WTC11 (cell line): ENCODE measurements at regions not wholly inside any gene's neighbourhood (a gene's known extent, or its start where the extent isn't known, plus 50 kb on each side); places are given as distances from the start of the nearest gene placed in this dataset.

Experiments used
- ATF3 ChIP-seq: sonication (generic); formaldehyde crosslinking; conservative IDR thresholded peaks from 2 replicates; pipeline ENCODE4 v1.8.1; 2022; ENCODE audit warnings: mild to moderate bottlenecking, missing genetic modification reagents
- CREB1 ChIP-seq: sonication (generic); formaldehyde crosslinking; IDR thresholded peaks from 2 replicates; pipeline ENCODE4 v1.8.0; 2023; ENCODE audit warnings: mild to moderate bottlenecking, missing genetic modification reagents
- CTCF ChIP-seq: fragments of 200-600 bp; IDR thresholded peaks from 2 replicates; pipeline ENCODE4 v1.8.0; 2022; ENCODE audit warnings: antibody characterized with exemption
- E2F5 ChIP-seq: sonication (generic); formaldehyde crosslinking; IDR thresholded peaks from 2 replicates; pipeline ENCODE4 v1.8.1; 2022; ENCODE audit warnings: mild to moderate bottlenecking, moderate library complexity, missing genetic modification reagents
- IRF2 ChIP-seq: sonication (generic); formaldehyde crosslinking; IDR thresholded peaks from 2 replicates; pipeline ENCODE4 v1.8.0; 2022; ENCODE audit warnings: low read depth, missing genetic modification reagents, borderline replicate concordance
- MAX ChIP-seq: sonication (generic); formaldehyde crosslinking; IDR thresholded peaks from 2 replicates; pipeline ENCODE4 v1.8.0; 2022; ENCODE audit warnings: mild to moderate bottlenecking, missing genetic modification reagents
- MXD4 ChIP-seq: fragments of 250-450 bp; sonication (Bioruptor Pico); IDR thresholded peaks from 2 replicates; pipeline ENCODE4 v1.8.0; 2021; ENCODE audit warnings: mild to moderate bottlenecking, moderate library complexity, borderline replicate concordance
- NFE2L1 ChIP-seq: sonication (generic); formaldehyde crosslinking; IDR thresholded peaks from 2 replicates; pipeline ENCODE4 v1.8.1; 2023; ENCODE audit warnings: missing genetic modification reagents
- NR2C2 ChIP-seq: sonication (generic); formaldehyde crosslinking; IDR thresholded peaks from 2 replicates; pipeline ENCODE4 v1.8.0; 2022; ENCODE audit warnings: mild to moderate bottlenecking, missing genetic modification reagents
- NR3C1 ChIP-seq: sonication (generic); formaldehyde crosslinking; conservative IDR thresholded peaks from 2 replicates; pipeline ENCODE4 v1.8.1; 2023; ENCODE audit warnings: low read depth, mild to moderate bottlenecking, missing genetic modification reagents
- SP1 ChIP-seq: sonication (generic); formaldehyde crosslinking; conservative IDR thresholded peaks from 2 replicates; pipeline ENCODE4 v1.8.1; 2022; ENCODE audit warnings: missing genetic modification reagents
- ZNF138 ChIP-seq: sonication (generic); formaldehyde crosslinking; conservative IDR thresholded peaks from 2 replicates; pipeline ENCODE4 v1.8.1; 2022; ENCODE audit warnings: mild to moderate bottlenecking, moderate library complexity, missing genetic modification reagents
- ZNF396 ChIP-seq: fragments of 250-450 bp; sonication (Bioruptor Pico); IDR thresholded peaks from 2 replicates; pipeline ENCODE4 v1.8.0; 2021; ENCODE audit warnings: mild to moderate bottlenecking, moderate library complexity, borderline replicate concordance

GRCh38 chr9:31467075-31467474, 917.4 kb upstream of the ACO1 start:
- TF ChIP-seq MAX (CRISPR knock-in tag) (no peak), CTCF (no peak), NR2C2 (CRISPR knock-in tag) (no peak), ATF3 (CRISPR knock-in tag) (no peak), CREB1 (CRISPR knock-in tag) (no peak), NFE2L1 (CRISPR knock-in tag) (no peak), SP1 (CRISPR knock-in tag) (no peak), ZNF396 (CRISPR knock-in tag) (no peak), ZNF138 (CRISPR knock-in tag) (no peak), NR3C1 (CRISPR knock-in tag) (no peak), IRF2 (CRISPR knock-in tag) (no peak), MXD4 (CRISPR knock-in tag) (no peak), E2F5 (no peak)
